Right lobe of liver (tissue), 4 donors: ENCODE measurements at regions not wholly inside any gene's neighbourhood (a gene's known extent, or its start where the extent isn't known, plus 50 kb on each side); places are given as distances from the start of the nearest gene placed in this dataset.

Experiments used
- CTCF ChIP-seq, 4 donors: fragments of 200-600 bp in 3 of 4; fragments of 450-650 bp in 1 of 4; IDR thresholded peaks; one replicate each; pipeline versions ENCODE4 v1.5.1 to v1.8.0; 2016 to 2022; ENCODE audit warnings: antibody characterized with exemption in 4 of 4, mild to moderate bottlenecking in 2 of 4
- POLR2A ChIP-seq: fragments of 450-650 bp; IDR thresholded peaks from one replicate; pipeline ENCODE4 v1.6.1; 2017; ENCODE audit warnings: antibody characterized with exemption, mild to moderate bottlenecking
- donor health status: DM: no; HTN: no; CAD: no.
- donor health status: DM: no; HTN: no; CAD: no.
- donor health status: DM: no; HTN: yes; CAD: no.

GRCh38 chr7:10798044-10798443, 175.6 kb upstream of the PHF14 start:
- TF ChIP-seq CTCF (IDR thresholded peaks at IDR 0.05) (no peak), POLR2A (no peak)
